GM19023 (cell line): ENCODE measurements at regions not wholly inside any gene's neighbourhood (a gene's known extent, or its start where the extent isn't known, plus 50 kb on each side); places are given as distances from the start of the nearest gene placed in this dataset.
A peak's percentile ranks its signal among the peaks of the same experiment; 100 is the strongest.
"Not testable (repeated sequence)": the region's sequence is repeated elsewhere in the genome, so short reads cannot be mapped to it uniquely, and the experiment has no call there.

ENCODE experiments used
- ATAC-seq: cut with Tn5 transposase; IDR thresholded peaks from one replicate; pipeline ENCODE4 v1.9.1; 2021; ENCODE audit warnings: mild to moderate bottlenecking, moderate library complexity; ENCODE audit not compliant: unreplicated experiment

DNA sequence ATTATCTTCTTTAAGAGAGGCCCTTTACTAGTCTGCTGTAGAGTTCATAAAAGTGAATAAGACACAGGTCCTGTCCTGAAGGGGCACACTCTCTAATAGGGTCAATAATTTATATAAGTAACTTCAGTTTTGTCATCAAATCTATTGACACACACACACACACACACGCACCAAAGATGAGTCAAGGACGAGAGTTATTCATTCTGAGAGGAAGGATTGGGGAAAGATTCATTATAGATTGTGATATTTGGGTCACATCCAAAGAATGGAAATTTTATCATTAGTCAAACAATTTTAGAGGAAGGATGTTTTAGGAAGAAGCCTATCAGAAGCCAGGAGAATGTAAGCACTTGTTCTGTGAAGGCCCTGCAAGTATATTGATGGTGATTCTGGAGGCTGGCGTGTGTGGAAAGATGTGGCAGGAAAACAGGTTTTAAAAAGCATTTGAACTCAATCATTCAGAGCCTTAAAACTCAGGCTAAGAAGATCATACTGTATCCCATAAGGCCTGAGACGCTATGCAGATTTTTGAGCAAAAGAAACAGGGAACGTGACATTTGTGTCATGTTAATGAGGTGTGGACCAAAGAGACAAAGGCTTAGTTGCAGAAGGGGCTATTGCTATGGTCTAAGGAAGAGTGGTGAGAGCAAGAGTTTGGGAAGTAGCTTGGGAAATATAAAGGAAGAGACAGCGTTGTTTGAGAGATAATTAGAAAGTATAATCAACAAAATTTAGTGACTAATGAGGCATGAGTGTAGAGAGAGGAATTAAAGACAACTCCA, 161.4 kb upstream of the PREP start:
- no peak for ATAC-seq

DNA sequence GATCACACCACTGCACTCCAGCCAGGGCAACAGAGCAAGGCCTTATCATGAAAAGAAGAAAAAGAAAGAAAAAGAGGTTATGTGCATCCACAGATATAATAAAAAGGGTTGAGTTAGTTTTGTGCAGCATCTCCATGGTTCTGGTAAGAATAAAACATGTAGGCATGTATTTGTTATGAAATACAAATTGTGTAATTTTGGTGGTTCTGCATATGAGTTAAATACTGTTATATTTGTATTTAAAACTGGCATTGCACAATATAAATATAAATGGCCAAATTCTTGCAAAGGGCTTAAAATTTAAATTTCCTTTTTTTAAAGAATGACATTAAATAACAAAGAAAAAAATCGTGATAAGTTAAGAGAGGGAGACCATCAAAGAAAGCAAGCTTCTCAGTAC, 159.1 kb upstream of the PREP start:
- no peak for ATAC-seq

DNA sequence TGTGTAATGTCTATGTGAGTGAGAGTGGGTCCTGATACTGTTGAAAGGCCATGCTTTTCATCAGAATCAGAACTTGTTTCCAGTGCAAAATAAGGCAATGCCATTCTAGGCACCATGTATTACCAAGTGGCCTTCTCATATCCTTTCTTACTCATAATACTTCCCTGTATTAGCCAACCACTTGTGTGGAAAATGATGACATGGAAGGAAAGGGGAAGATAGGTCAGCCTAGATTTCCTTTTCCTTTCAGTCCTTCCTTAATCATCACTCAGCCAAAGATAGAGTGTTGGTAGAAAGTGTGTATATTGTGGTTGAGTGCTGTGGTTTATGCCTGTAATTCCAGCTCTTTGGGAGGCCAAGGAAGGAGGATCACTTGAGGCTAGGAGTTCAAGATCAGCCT, 158.6 kb upstream of the PREP start:
- no peak for ATAC-seq

DNA sequence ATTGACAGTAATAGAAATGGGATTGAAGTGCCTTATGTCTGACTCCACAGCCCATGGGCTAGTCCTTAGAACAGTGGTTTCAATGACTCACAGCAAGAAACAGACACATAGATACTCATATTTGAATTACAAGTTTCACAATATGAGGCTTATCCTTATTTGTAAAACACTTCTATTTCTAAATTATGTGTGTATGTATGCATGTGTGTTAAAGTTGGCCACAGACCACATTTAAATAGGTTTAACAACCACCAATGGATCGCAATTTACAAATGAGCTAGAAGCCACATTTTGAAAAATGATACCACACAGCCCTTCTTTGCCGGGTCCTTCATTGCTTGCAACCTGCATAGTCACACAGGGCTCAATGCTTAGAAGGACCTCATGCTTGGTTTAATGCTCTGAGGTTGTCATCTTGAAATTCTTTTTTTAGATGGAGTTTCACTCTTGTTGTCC, 157.8 kb upstream of the PREP start:
- ATAC-seq, result peak; percentile 92

DNA sequence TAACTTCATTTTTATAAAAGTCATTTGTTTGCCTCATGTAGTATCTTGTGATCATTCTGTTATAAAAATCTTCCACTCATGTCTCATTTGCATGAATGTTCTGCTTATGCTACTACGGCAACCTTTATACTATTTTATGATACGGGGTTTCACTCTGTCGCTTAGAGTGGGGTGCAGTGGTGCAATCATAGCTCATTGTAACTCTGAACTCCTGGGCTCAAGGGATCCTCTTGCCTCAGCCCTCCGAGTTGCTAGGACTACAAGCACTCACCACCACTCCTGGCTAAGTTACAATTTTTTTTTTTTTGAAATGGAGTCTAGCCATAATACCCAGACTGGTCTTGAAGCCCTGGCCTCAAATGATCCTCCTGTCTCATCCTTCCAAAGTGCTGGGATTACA, 154.4 kb upstream of the PREP start:
- ATAC-seq, result no peak

DNA sequence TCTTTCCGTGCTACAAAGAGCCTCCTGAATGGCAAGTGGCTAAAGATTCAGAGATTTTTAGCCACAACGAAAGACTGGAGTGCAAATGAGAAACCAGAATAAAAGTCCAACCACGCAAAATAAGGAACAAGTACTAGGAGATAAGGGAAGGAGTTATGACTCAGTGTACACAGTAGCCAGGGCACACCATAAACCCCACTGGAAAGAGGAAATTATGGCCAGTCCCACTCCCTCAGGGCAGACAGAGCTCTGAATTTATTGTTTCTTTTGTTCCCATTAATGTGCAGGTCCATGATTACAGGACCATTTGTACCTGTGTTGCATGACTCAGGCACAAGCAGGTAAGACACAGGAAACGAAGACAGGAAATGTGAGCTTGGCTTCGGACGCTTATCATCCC, 150.3 kb upstream of the PREP start:
- no peak for ATAC-seq

DNA sequence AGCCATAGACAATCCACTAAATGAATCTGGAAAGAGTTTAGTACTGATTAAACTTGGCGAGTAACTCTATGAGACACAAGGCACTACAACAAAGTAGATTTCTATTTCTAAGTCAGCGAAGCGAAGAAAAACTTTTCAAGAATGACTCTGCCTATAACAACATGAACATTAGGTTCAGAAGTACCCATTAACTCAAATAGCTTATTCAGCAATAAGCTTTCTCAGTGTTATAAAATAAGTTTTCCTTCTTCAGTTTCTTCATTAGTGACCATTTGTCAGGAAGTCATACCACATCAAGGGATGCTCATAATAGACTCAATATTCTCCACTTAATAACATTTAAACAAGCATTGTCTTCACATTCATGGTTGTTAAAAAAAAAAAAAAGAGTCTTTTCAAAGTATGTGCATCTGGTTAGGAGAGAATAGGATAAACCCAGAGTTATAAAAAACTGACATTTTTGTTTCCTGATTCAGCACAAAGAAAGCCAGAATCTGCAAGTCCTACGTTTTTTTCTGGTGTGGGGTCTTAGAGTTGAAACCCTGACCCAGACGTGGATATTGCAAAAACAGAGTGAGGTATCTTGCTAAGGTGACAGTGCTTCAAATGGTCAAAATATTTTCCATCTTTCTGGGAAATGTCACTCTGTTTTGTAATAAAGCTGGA, 148.2 kb upstream of the PREP start:
- ATAC-seq, result no peak

DNA sequence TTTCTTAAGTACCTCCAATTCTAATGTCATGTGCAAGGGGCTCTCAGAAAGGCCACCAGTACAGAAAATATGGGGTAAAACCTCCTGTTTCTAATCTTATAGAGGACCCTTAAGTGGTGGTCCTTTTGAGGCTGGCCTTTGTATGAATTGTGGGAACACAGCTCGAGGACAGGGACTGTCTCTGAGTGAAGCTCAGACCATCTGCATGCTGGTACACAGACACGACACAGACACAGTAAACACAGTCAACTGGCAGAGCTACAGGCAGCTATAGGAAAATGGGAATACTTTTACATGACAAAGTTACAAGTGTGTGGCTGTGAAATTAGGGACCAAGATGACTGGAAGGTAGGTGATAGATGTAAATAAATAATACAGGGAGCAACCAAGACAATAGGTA, 143.9 kb upstream of the PREP start:
- ATAC-seq, result no peak

DNA sequence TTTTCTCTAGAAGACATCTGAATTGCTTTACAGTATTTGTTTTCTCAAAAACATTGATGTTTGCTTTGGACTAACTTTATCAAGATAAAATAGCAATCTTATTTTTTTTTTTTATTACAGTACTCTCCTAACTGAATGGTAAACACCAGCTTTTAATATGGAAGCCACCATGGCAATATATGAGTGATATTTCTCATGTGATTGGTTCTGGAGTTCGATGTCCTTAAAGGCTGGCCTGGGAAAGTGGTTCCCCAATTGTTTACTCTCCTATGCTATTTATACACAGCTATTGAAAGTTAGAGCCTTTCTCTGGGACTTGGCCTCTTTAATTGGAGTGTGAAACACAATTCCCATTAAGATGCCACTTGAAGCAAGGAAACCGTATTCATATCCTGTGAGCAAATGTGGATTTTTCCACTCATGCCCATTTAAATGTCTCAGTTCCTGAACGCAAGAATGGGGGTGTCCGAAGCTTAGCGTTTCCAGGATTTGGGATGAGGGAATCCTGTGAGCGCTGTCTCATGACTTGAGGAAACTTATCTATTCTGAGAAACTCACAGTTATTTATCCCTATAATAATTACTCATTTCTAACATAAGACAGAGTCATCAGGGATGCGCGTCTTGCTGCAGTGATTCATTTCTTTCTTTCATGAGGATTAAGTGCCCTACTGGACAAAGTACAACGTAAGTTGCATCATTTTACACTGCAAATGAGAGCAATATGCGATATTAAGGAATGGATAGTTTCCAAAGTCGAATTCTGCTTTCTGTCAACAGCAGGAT, 143.3 kb upstream of the PREP start:
- no peak for ATAC-seq

DNA sequence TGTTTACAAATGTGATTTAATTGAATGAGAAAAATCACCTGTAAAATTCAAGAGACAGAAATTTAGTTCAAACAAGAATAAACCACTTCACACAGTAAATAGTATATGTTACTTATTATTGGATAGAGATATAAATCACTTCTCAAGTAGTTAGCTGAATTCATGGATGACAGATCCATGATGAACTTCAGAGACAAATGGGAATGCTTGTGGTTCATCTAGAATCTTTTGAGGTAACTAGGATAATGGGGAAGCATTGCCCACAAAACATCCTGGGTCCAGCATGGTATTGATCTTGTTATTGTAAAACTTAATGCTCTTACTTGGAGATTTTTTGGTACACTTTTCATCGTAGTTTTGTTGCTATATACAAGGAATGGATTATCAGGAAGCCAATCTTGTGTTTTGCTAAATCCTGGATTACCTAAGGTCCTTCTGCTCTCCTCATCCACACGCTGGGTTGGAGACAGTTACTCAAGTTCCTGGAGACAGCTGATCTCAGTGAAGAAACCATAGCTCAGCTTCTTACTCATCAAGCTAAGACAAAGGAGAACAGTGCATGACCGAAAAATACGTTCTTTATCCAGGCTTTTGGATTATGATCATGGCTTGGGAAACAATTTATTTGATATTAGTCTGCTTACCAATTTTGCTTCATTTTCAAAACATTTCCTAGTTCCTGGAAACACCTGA, 142.5 kb upstream of the PREP start:
- ATAC-seq, result no peak

DNA sequence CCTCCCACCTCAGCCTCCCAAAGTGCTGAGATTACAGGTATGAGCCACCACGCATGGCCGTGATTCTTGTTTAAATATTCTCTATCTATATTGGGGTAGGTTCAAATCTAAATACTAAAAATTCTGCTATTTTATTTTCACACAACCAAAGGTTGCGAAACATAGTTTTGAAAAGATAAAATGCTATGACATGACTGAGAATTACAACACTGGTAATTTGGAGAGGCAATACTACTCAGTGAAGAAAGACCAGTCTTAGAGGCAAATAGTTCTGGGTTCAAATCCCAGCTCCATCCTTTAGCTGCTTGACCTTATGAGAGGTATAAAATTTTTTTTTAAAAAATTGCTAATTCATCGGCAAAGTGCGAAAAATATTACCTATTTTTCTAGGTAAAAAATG, 137.0 kb upstream of the PREP start:
- ATAC-seq, result no peak

DNA sequence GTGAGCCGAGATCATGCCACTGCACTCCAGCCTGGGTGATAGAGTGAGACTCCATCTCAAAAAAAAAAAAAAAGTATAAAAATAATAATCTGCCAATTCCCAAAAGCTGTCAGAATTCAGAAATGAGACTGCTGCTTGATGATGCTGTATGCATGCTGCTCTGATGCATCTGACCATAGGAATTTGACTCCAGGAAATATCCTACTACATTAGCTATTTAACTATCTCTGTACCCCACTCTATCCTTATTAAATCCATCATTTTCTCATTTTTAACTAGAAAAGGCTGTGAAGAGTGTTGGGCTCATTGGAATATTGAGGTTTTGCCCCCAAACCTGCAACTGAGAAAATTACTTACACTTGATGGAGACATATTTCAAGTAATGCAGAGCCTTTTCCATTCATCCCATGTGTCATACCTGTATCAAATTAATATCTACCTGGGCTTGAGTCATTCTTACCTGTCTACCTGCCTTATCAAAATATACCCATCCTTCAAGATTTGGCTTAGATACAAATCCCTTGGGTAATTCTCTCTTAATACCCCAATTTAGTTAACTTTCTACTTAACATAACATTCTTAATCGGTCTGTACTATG, 135.2 kb upstream of the PREP start:
- no peak for ATAC-seq

DNA sequence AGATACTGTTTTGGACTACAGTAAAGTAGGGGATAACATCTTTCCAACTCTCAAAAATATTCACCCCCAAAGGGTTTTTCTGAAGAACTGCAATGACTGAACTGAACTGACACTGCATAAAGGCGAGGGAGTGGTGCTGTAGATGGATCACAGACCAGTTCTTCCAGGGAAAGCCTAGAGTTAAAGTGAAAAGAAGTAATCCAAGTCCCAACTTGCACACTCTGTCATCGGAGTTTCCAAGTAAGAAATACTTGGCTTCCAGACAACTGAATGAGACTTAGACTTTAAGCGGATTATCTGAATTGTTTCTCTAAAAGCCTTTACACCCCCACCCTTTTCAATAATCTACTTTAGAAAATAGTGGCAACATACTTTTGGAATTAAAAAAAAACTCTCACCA, 134.1 kb upstream of the PREP start:
- ATAC-seq, result no peak

DNA sequence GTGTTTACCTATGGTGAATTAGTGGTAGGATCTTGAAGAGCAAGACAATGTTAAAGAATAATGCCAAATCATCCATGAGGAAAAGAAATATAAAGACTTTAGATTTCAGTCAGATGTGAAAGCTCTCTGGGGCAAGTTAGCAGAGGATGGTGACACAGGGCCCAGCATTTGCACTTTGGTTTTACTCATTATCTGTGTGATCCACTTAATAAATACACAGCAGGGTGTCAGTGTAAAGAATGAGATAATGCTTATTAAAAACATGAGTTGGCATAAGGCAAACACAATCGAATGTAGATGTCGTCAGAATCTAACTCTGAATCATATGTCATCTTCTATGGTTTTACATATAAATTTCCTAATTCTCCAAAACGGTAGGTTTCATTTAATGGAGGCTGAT, 130.4 kb upstream of the PREP start:
- ATAC-seq, result no peak

DNA sequence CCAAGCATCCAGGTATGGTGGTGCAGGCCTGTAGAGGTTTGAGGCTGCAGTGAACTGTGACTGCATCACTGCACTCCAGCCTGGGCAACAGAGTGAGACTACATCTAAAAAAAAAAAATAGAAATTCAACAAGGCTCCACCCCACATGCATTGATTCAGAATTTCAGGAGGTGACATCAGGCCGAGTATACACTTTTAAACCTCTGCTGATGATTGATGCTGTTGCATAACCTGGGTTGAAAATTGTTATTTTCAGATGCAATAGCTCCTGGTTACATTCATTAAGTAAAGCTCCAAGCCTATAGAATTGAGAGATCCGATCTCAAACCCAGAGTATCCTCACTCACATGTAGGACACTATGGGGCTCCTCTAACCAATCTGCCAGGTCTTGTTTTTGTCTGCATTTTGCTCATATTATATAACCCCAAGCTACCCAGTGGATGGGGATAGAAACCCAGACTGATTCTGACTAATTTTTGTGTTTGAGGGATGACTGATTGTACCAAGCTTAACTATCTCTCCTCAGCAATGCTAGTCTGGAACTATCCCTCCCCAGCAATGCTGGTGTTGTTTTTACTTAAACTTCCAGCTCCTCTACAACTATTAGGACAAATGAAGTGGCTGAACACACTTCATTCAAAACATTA, 123.5 kb upstream of the PREP start:
- ATAC-seq, result no peak

DNA sequence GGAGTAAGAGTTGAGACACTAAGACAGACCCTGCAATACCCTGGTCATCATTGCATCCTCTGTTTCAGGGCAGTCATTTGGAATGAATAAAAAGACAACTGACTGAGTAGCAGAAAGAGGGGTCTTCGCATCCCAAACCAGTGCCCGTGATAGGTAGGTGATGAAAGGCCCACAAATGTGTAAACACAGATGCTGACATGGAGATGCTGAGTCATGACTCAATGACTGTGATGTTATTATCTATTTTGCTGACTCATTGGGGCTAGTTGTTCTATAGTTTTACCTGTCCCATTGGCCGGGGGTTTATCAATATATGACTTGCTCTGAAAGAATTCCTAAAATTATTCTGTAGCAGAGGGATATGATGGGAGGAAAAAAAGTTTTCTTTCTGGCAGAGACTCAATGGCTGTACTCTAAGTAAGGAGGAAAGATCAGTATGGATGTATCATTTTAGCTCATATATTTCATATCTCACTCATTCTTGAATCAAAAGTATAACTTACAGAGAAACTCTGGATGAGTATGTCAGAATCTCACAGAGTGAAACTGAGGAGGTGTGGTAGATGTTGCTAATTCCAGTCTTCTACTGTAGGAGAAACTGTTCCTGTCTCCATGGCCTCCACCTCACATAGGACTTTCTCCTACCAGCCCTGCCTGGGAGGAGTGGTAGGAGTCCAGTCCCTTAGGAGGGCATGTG, 119.9 kb upstream of the PREP start:
- ATAC-seq, result no peak

DNA sequence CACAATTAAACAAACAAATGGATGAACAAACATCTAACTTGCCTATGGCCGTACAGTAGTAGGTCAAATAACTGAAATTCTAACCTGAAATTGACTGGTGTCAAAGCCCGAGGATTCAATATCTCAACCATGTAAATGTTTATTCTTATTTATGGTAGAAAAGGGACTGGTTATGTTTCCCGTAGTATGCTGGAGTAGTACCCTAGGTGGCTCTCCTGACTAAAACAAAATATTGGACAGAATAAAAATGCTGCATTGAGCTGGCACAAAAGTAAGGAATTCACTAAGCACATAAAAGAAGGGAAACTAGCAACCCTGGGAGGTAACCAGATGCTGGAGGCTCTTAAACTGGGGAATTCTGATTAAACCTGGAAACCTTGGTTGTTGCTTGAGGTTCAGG, 117.1 kb upstream of the PREP start:
- ATAC-seq, result no peak

DNA sequence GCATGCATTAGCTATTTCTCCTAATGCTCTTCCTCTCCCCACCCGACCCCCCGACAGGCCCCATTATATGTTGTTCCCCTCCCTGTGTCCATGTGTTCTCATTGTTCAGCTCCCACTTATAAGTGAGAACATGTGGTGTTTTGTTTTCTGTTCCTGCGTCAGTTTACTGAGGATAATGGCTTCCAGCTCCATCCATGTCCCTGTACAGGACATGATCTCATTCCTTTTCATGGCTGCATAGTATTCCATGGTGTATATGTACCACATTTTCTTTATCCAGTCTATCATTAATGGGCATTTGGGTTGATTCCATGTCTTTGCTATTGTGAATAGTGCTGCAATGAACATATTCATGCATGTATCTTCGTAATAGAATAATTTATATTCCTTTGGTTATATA, 116.1 kb upstream of the PREP start:
- not testable (repeated sequence) for ATAC-seq

DNA sequence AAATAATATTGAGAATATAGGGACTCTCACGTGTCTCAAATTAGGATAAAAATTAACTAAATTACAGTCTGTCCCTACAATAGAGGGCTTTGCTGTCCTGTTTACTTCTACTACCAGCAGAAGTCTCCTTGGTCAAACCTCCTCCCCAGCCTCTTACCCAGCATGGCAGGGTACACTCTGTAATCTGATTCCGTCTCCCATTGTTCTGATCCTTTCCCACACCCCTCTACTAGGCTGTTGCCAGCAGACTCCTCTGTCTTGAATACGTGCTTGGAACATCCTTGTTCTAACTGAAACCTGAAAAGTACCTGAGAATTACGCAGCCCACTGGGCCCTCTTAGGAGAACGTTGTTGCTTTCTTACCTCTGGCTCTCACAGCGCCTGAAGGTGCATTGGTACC, 112.2 kb upstream of the PREP start:
- no peak for ATAC-seq

DNA sequence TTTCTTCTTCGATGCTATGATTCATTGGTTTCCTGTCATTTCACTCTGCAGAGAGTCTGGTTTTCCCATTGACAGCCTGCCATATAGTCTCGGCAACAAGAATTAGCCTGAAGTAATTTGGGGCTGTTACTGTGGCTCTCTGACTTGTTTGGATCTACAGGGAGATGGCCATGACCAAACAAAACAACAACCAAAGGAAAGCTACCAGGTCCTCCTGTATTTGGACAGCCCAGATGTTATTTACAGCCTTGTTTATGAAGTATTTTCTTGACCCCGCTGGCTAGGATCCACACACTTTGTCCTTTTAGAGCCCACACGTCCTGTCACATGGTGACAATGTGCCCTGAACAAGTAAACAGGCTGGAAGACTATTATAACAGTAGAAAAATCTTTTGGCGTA, 111.4 kb upstream of the PREP start:
- no peak for ATAC-seq
